Neural progenitor cell (in vitro differentiated cells): ENCODE measurements at regions not wholly inside any gene's neighbourhood (a gene's known extent, or its start where the extent isn't known, plus 50 kb on each side); places are given as distances from the start of the nearest gene placed in this dataset.

Experiments
- CTCF ChIP-seq: fragments of 200-600 bp; sonication (generic); IDR thresholded peaks from 2 replicates; pipeline ENCODE4 v1.5.1; 2017; ENCODE audit warnings: antibody characterized with exemption, mild to moderate bottlenecking
- EZH2 ChIP-seq: fragments of 200-600 bp; sonication (generic); IDR thresholded peaks from 2 replicates; pipeline ENCODE4 v1.6.1; 2017; ENCODE audit warnings: antibody characterized with exemption, mild to moderate bottlenecking, moderate library complexity

- TF ChIP-seq EZH2 (no peak), CTCF (no peak)
These were observed 564.8 kb upstream of the CLINT1 start for GRCh38 chr5:158423623-158424200.
